Astrocyte (in vitro differentiated cells and primary cell): ENCODE measurements at regions not wholly inside any gene's neighbourhood (a gene's known extent, or its start where the extent isn't known, plus 50 kb on each side); places are given as distances from the start of the nearest gene placed in this dataset.

Experiments used
- CTCF ChIP-seq: IDR thresholded peaks from 2 replicates; pipeline ENCODE4 v1.5.1; 2011; ENCODE audit warnings: low read depth, mild to moderate bottlenecking, inconsistent platforms, low read length, moderate library complexity; ENCODE audit not compliant: insufficient read depth
- EZH2 ChIP-seq: IDR thresholded peaks from 2 replicates; pipeline ENCODE4 v1.6.1; 2012; ENCODE audit warnings: mild to moderate bottlenecking, low read length, inconsistent platforms; ENCODE audit not compliant: insufficient read depth

- TF ChIP-seq CTCF, result peak; percentile 2
- TF ChIP-seq EZH2, result no peak
These were observed 69.5 kb upstream of the PELI1 start for GRCh38 chr2:64213532-64214275.
